Ectodermal cell (in vitro differentiated cells): ENCODE measurements at regions not wholly inside any gene's neighbourhood (a gene's known extent, or its start where the extent isn't known, plus 50 kb on each side); places are given as distances from the start of the nearest gene placed in this dataset.

ENCODE experiments used
- H3K27ac ChIP-seq: 2 replicates; pipeline ENCODE4 v1.7.0; 2013; ENCODE audit warnings: mild to moderate bottlenecking, low read depth, low read length; ENCODE audit not compliant: insufficient read depth, poor library complexity, severe bottlenecking
- H3K27me3 ChIP-seq: 2 replicates; pipeline ENCODE4 v1.7.0; 2013; ENCODE audit warnings: mild to moderate bottlenecking, low read length; ENCODE audit not compliant: insufficient read depth, control insufficient read depth, poor library complexity, severe bottlenecking
- H3K36me3 ChIP-seq: one replicate; pipeline ENCODE4 v1.7.0; 2013; ENCODE audit warnings: low read length; ENCODE audit not compliant: control insufficient read depth, insufficient read depth
- H3K4me1 ChIP-seq: one replicate; pipeline ENCODE4 v1.7.0; 2013; ENCODE audit warnings: low read length; ENCODE audit not compliant: control insufficient read depth, insufficient read depth
- H3K4me3 ChIP-seq: 2 replicates; pipeline ENCODE4 v1.7.0; 2013; ENCODE audit warnings: low read depth, low read length, control low read depth; ENCODE audit not compliant: insufficient read depth
- H3K9me3 ChIP-seq: 2 replicates; pipeline ENCODE4 v1.7.0; 2013; ENCODE audit warnings: mild to moderate bottlenecking, low read length, moderate library complexity; ENCODE audit not compliant: control insufficient read depth
- WGBS, 2 experiments: methylation state at CpG; one replicate each; pipeline ENCODE4 v1.1.7; 2013; ENCODE audit warnings: missing lambda C conversion rate in 2 of 2; 5-methylcytosine and 5-hydroxymethylcytosine counted together

DNA sequence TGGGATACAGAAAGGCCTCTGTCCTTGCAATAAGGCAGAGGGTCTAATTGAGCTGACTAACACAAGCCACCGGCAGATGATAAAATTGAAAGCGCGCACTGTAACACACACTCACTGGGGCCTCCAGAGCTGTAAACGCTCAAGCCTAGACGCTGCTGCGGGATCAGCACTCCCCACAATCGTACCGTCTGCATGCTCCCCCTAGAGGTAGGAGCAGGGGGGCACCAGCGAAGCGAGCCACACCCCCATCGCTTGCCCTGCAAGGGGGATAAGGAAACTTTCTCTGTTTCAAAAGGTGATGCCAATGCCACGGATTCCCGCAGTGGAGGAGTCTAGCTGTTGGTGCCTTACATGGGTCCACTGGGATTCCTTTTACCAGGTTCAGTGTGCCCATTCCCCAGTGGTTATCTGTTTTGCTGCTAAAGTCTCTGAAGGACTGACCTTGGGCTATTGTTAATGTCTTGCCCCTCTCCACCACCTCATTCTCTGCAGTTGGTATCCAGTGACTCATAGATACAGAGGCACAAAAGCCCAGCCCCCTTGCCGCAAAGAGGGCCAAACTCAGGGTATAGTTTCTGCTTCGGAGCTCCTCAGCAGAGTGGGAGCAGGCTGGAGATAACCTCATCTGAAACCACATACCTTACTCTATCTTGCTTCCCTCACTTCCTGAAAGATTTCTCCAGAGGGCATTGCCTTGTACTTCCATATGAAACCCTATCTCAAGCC lies 139.3 kb upstream of the KBTBD8 start:
- no peak overlapping the region for H3K4me3 ChIP-seq
- H3K36me3 ChIP-seq: no peaks in the 10 kb centered on the region
- H3K4me1 ChIP-seq: peaks cover 5% of the 10 kb centered on the region
- H3K27me3 ChIP-seq: no peaks in the 10 kb centered on the region
- no peaks in the 10 kb centered on the region for H3K9me3 ChIP-seq
- WGBS, 2 experiments: 69 to 70% methylated on average over 15 of the region's 15 CpGs
- H3K27ac ChIP-seq: no peak overlapping the region

DNA sequence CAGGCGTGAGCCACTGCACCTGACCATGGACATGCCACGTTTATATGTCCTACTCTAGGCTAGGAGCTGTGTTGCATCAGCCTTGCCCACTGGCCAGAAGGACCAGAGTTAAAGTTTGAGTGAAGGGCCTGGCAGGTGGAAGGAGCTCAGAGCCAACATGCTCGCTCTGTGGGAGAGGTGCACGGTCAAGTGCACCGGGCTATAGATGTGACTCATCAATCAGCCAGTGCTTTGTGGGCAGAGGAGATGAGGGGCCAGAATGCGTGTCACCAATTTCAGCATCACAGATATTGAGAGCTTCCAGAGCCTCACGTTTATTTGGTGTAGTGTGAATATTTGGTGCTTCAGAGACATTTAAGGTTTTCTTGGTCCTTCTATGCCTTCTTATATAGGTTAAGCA lies 137.3 kb upstream of the KBTBD8 start:
- no peaks in the 10 kb centered on the region for H3K27me3 ChIP-seq
- H3K4me3 ChIP-seq: no peak overlapping the region
- no peaks in the 10 kb centered on the region for H3K9me3 ChIP-seq
- 96% methylated on average over 7 of the region's 7 CpGs for WGBS, 2 experiments
- no peak overlapping the region for H3K27ac ChIP-seq
- H3K36me3 ChIP-seq: no peaks in the 10 kb centered on the region
- no peaks in the 10 kb centered on the region for H3K4me1 ChIP-seq

- no peak overlapping the region for H3K27ac ChIP-seq
- H3K4me3 ChIP-seq: no peak overlapping the region
- no peaks in the 10 kb centered on the region for H3K27me3 ChIP-seq
- H3K9me3 ChIP-seq: no peaks in the 10 kb centered on the region
- no peaks in the 10 kb centered on the region for H3K36me3 ChIP-seq
- H3K4me1 ChIP-seq: no peaks in the 10 kb centered on the region
- WGBS, 2 experiments: 91 to 95% methylated on average over 9 to 10 of the region's 10 CpGs
These were observed 134.6 kb upstream of the KBTBD8 start for GRCh38 chr3:66863205-66864111.

- WGBS, 2 experiments: 89 to 100% methylated on average over 2 of the region's 2 CpGs
These were observed 113.4 kb upstream of the KBTBD8 start for GRCh38 chr3:66884659-66885058.

DNA sequence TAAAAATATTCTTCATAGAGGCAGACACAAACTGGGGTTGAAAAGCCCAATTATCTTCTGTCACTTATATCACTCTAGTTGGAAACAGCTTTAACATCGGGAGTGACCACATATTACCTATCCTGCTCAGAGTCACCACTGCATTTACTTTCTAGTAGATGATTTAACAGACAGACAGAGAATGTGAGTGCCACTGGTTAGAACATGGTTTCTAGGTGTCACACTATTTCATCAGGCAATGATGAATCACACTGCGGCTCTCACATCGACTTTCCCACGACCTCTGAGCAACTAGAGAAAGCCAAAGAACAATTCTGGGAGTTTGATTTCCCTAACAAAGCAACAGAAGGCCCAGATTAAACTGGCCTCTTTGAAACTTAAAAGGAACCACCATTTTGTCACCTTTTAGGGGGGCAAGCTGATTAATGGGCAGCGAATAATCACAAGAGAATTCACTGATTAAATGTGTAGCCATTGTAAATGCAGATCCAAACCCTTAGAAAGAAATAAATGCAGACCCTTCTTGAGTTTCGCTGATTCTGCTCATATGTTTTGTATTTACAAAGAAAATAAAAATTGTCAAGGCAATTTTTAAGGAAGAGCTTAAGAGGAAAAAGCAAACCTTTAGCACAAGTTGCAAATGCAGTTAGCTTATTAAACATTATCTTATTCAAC lies 112.6 kb upstream of the KBTBD8 start:
- H3K36me3 ChIP-seq: no peaks in the 10 kb centered on the region
- no peaks in the 10 kb centered on the region for H3K9me3 ChIP-seq
- WGBS, 2 experiments: 55 to 64% methylated on average over 6 of the region's 6 CpGs
- peaks cover 11% of the 10 kb centered on the region for H3K4me1 ChIP-seq
- no peak overlapping the region for H3K4me3 ChIP-seq
- H3K27me3 ChIP-seq: no peaks in the 10 kb centered on the region
- H3K27ac ChIP-seq: peak overlapping the region; percentile 89

More at GRCh38 chr3:66884659-66885058, 113.4 kb upstream of the KBTBD8 start:
- no peaks in the 10 kb centered on the region for H3K36me3 ChIP-seq
- peaks cover 11% of the 10 kb centered on the region for H3K4me1 ChIP-seq
- H3K4me3 ChIP-seq: no peak overlapping the region
- no peaks in the 10 kb centered on the region for H3K9me3 ChIP-seq
- no peak overlapping the region for H3K27ac ChIP-seq
- no peaks in the 10 kb centered on the region for H3K27me3 ChIP-seq

- peaks cover 10% of the 10 kb centered on the region for H3K4me1 ChIP-seq
These were observed 108.2 kb upstream of the KBTBD8 start for GRCh38 chr3:66889750-66890494.

DNA sequence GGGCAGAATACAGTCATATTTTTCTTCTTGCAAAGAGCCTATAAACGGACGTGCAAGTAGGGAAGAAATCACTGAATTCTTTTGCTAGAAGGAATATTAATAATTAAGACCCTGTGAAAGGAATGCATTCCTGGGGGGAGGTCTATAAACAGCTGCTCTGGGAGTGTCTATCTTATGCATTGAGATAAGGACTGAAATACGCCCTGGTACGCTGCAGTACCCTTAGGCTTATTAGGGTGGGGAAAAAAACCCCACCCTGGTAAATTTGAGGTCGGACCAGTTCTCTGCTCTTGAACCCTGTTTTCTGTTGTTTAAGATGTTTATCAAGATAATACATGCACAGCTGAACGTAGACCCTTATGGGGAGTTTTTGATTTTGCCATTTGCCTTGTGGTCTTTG lies 100.0 kb upstream of the KBTBD8 start:
- H3K4me3 ChIP-seq: no peak overlapping the region
- peaks cover 4% of the 10 kb centered on the region for H3K9me3 ChIP-seq
- WGBS, 2 experiments: 77% methylated on average over 6 of the region's 6 CpGs
- H3K36me3 ChIP-seq: no peaks in the 10 kb centered on the region
- no peak overlapping the region for H3K27ac ChIP-seq
- H3K4me1 ChIP-seq: no peaks in the 10 kb centered on the region
- H3K27me3 ChIP-seq: no peaks in the 10 kb centered on the region

More at GRCh38 chr3:66889750-66890494, 108.2 kb upstream of the KBTBD8 start:
- Histone ChIP-seq H3K4me3 (no peak overlapping the region), H3K9me3 (no peaks in the 10 kb centered on the region), H3K36me3 (no peaks in the 10 kb centered on the region), H3K27ac (no peak overlapping the region), H3K27me3 (no peaks in the 10 kb centered on the region)
- 93% methylated on average over 11 of the region's 11 CpGs for WGBS, 2 experiments

GRCh38 chr3:66904336-66904735 lies 93.8 kb upstream of the KBTBD8 start:
- Histone ChIP-seq H3K4me3 (no peak overlapping the region), H3K4me1 (no peaks in the 10 kb centered on the region), H3K27me3 (no peaks in the 10 kb centered on the region), H3K27ac (no peak overlapping the region), H3K36me3 (no peaks in the 10 kb centered on the region), H3K9me3 (peaks cover 4% of the 10 kb centered on the region)
- 77 to 86% methylated on average over 2 of the region's 2 CpGs for WGBS, 2 experiments

GRCh38 chr3:66904831-66905493 lies 93.1 kb upstream of the KBTBD8 start:
- Histone ChIP-seq H3K9me3 (peaks cover 4% of the 10 kb centered on the region), H3K36me3 (no peaks in the 10 kb centered on the region), H3K4me3 (no peak overlapping the region), H3K27me3 (no peaks in the 10 kb centered on the region), H3K4me1 (no peaks in the 10 kb centered on the region), H3K27ac (no peak overlapping the region)
- WGBS, 2 experiments: 94 to 100% methylated on average over 2 of the region's 2 CpGs
